ENCODE measurements at regions not wholly inside any gene's neighbourhood (a gene's known extent, or its start where the extent isn't known, plus 50 kb on each side); places are given as distances from the start of the nearest gene placed in this dataset.

DNA sequence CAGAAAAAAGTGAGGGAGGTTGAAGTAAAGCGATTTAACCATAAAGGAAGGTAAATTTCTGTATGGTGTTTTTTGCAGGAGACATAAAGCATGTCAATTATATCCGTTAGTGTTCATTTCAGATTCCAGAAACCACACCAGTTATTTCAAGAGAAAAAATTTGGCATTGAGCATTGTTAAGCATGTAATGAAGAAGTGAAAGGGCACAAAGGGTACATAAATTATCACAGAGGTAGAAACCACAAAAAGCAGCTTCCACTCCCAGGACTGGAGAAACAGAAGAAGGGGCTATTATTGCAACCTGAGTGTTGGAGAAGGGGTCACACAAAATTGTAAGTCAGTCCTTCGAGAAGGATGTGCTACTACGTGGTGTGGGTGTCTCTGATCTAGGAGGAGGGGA lies 72.2 kb upstream of the DACH1 start:
- Histone ChIP-seq H3K9me3 (no peaks in the 10 kb centered on the region), H3K27me3 (no peaks in the 10 kb centered on the region), H3K4me1 (no peaks in the 10 kb centered on the region), H3K36me3 (no peaks in the 10 kb centered on the region), H3K27ac (no peak overlapping the region), H3K4me3 (no peak overlapping the region)
- TF ChIP-seq, protein P1, sequence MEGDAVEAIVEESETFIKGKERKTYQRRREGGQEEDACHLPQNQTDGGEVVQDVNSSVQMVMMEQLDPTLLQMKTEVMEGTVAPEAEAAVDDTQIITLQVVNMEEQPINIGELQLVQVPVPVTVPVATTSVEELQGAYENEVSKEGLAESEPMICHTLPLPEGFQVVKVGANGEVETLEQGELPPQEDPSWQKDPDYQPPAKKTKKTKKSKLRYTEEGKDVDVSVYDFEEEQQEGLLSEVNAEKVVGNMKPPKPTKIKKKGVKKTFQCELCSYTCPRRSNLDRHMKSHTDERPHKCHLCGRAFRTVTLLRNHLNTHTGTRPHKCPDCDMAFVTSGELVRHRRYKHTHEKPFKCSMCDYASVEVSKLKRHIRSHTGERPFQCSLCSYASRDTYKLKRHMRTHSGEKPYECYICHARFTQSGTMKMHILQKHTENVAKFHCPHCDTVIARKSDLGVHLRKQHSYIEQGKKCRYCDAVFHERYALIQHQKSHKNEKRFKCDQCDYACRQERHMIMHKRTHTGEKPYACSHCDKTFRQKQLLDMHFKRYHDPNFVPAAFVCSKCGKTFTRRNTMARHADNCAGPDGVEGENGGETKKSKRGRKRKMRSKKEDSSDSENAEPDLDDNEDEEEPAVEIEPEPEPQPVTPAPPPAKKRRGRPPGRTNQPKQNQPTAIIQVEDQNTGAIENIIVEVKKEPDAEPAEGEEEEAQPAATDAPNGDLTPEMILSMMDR (IDR thresholded peaks at IDR 0.05) = no peak
- no peak for TF ChIP-seq POLR2A (IDR thresholded peaks at IDR 0.05)
- WGBS, 4 donors = 72 to 85% (median 74%) methylated on average over 4 of the region's 4 CpGs
- no peak for DNase-seq
- intact Hi-C loops (cut with DNase I) = no loop called here
- ATAC-seq = no peak

DNA sequence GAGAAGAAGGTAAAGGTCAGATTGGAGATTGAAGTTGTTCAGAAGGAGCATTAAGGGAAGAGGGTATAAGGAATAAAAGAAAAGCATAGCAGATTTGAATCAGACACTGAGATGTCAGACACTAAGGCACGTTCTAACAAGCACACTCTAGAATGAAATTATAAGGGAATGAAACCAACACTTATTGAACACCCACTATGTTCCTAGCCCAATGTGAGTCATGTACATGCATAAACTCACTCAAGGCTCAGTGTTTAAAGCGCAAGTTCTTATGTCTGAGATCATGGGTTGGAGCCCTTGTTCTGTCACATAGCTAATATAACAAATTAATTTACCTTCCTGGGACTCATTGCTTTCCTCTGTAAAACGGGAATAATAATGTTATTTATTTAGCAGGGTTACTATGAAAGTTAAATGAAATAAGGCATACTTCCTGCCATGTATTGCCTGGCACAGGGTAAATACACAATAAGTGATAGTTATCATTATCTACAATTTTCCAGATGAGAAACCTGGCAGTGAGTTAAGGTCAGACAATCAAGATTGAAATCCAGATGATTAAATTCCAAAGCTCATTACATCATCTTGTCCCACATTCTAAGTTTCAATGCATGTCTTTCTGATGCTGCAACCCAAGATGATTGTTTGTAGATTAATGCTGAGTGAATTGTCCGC lies 68.3 kb upstream of the DACH1 start:
- DNase-seq (no peak), ATAC-seq (no peak)
- no peaks in the 10 kb centered on the region for H3K36me3 ChIP-seq
- H3K27me3 ChIP-seq = no peaks in the 10 kb centered on the region
- TF ChIP-seq POLR2A (IDR thresholded peaks at IDR 0.05) = no peak
- TF ChIP-seq, protein P1 (IDR thresholded peaks at IDR 0.05) = no peak
- 78 to 88% (median 86%) methylated on average over 4 of the region's 4 CpGs for WGBS, 4 donors
- intact Hi-C loops (cut with DNase I) = no loop called here
- no peak overlapping the region for H3K27ac ChIP-seq
- H3K9me3 ChIP-seq = no peaks in the 10 kb centered on the region
- H3K4me1 ChIP-seq = no peaks in the 10 kb centered on the region
- H3K4me3 ChIP-seq = no peak overlapping the region

DNA sequence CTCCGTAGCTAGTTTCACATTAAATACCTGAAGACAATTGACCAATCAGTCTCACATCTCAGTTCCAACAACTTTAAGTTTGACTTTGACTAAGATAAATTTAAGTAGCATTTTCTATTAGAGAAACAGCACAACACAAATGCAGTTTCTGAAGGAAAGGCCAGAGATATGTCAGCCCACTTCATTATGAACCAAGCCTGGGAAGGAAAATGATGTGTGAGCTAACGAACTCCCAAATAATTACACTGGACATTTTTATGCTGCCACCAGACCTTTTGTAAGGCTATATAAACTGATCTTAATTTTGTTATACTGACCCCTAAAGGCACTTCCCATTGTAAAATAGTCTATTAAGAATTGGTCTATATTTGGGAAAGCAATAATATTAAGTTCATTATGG lies 57.9 kb upstream of the DACH1 start:
- DNase-seq (no peak), ATAC-seq (no peak)
- Histone ChIP-seq H3K4me1 (no peaks in the 10 kb centered on the region), H3K9me3 (no peaks in the 10 kb centered on the region), H3K27ac (no peak overlapping the region), H3K27me3 (no peaks in the 10 kb centered on the region), H3K36me3 (no peaks in the 10 kb centered on the region), H3K4me3 (no peak overlapping the region)
- intact Hi-C loops (cut with DNase I) = no loop called here
- 48 to 89% (median 70%) methylated on average over 2 of the region's 2 CpGs for WGBS, 4 donors
- TF ChIP-seq, protein P1 (IDR thresholded peaks at IDR 0.05) = no peak
- TF ChIP-seq POLR2A (IDR thresholded peaks at IDR 0.05) = no peak

DNA sequence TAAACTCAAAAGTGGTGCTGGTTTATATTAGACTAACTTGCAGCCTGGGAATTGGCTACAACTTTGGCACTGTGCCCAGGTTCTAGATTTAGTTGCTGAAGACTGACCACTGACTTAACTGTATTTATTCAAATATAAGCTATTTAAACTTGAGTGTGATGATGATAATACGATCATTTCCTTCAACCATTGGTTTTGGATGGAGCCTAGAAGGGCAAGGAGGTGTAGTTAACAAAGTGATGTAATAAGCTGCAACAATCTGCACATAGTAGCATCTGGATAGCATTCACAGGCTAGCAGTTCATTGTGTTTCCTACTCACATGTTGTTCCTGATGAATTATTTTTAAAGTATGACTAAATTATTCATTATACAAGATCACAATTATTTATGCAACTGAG lies 55.2 kb upstream of the DACH1 start:
- DNase-seq (no peak), ATAC-seq (no peak)
- Histone ChIP-seq H3K36me3 (no peaks in the 10 kb centered on the region), H3K27me3 (no peaks in the 10 kb centered on the region), H3K9me3 (no peaks in the 10 kb centered on the region), H3K4me3 (no peak overlapping the region), H3K4me1 (no peaks in the 10 kb centered on the region), H3K27ac (no peak overlapping the region)
- TF ChIP-seq, protein P1 (IDR thresholded peaks at IDR 0.05) = no peak
- TF ChIP-seq POLR2A (IDR thresholded peaks at IDR 0.05) = no peak
- 71 to 81% (median 74%) methylated on average over 1 of the region's 1 CpG for WGBS, 4 donors
- intact Hi-C loops (cut with DNase I) = no loop called here

Data from heart left ventricle (tissue), 16 donors.